NCI-H1105 treated with DMSO at 0.1 percent for 48 hours (cell line): ENCODE measurements at regions not wholly inside any gene's neighbourhood (a gene's known extent, or its start where the extent isn't known, plus 50 kb on each side); places are given as distances from the start of the nearest gene placed in this dataset.
"Not testable (repeated sequence)": the region's sequence is repeated elsewhere in the genome, so short reads cannot be mapped to it uniquely, and the experiment has no call there.

Experiments
- DNase-seq: peaks from one replicate; lab custom pipeline; 2025; lab: John Stamatoyannopoulos, UW

GRCh38 chr3:150300852-150301517, 107.1 kb upstream of the TSC22D2 start:
- no peak for DNase-seq

- DNase-seq: no peak
These were observed 107.7 kb upstream of the TSC22D2 start for GRCh38 chr3:150300388-150300787.

- DNase-seq: no peak
These were observed 108.9 kb upstream of the TSC22D2 start for GRCh38 chr3:150299201-150299600.

GRCh38 chr3:150296966-150297365, 111.1 kb upstream of the TSC22D2 start:
- DNase-seq: no peak

- no peak for DNase-seq
These were observed 111.9 kb upstream of the TSC22D2 start for GRCh38 chr3:150296123-150296735.

GRCh38 chr3:150293401-150294001, 114.6 kb upstream of the TSC22D2 start:
- DNase-seq: no peak

- DNase-seq: no peak
These were observed 115.2 kb upstream of the TSC22D2 start for GRCh38 chr3:150292891-150293290.

- DNase-seq: no peak
These were observed 116.6 kb upstream of the TSC22D2 start for GRCh38 chr3:150291515-150291914.

GRCh38 chr3:150286390-150287147, 121.5 kb upstream of the TSC22D2 start:
- peak; percentile 67 for DNase-seq

GRCh38 chr3:150285601-150286000, 122.5 kb upstream of the TSC22D2 start:
- no peak for DNase-seq

GRCh38 chr3:150278843-150279381, 129.2 kb upstream of the TSC22D2 start:
- DNase-seq: peak; percentile 92

GRCh38 chr3:150278195-150278594, 129.9 kb upstream of the TSC22D2 start:
- no peak for DNase-seq

GRCh38 chr3:150277444-150277843, 130.7 kb upstream of the TSC22D2 start:
- DNase-seq: no peak

- DNase-seq: no peak
These were observed 132.2 kb upstream of the TSC22D2 start for GRCh38 chr3:150275941-150276340.

- DNase-seq: peak; percentile 20
These were observed 133.7 kb upstream of the TSC22D2 start for GRCh38 chr3:150274372-150274771.

- DNase-seq: peak; percentile 35
These were observed 134.7 kb upstream of the TSC22D2 start for GRCh38 chr3:150273396-150273795.

GRCh38 chr3:150271591-150271960, 136.5 kb upstream of the TSC22D2 start:
- no peak for DNase-seq

- DNase-seq: no peak
These were observed 137.1 kb upstream of the TSC22D2 start for GRCh38 chr3:150270883-150271590.

- not testable (repeated sequence) for DNase-seq
These were observed 137.7 kb upstream of the TSC22D2 start for GRCh38 chr3:150270444-150270843.

GRCh38 chr3:150269526-150269925, 138.6 kb upstream of the TSC22D2 start:
- no peak for DNase-seq

GRCh38 chr3:150268426-150269391, 139.4 kb upstream of the TSC22D2 start:
- no peak for DNase-seq
